AG08396 (cell line): ENCODE measurements at regions not wholly inside any gene's neighbourhood (a gene's known extent, or its start where the extent isn't known, plus 50 kb on each side); places are given as distances from the start of the nearest gene placed in this dataset.

Source experiments
- DNase-seq: peaks from one replicate; pipeline ENCODE4 v3.0.0; 2012; ENCODE audit warnings: low spot score, mixed read lengths

- DNase-seq = no peak
Measured at GRCh38 chr20:12673352-12673751, 335.4 kb upstream of the SPTLC3 start.

- DNase-seq = no peak
Measured at GRCh38 chr20:12677925-12678324, 330.8 kb upstream of the SPTLC3 start.

GRCh38 chr20:12679447-12679846 lies 329.3 kb upstream of the SPTLC3 start:
- no peak for DNase-seq

GRCh38 chr20:12682613-12683012 lies 326.2 kb upstream of the SPTLC3 start:
- no peak for DNase-seq

- DNase-seq = no peak
Measured at GRCh38 chr20:12687476-12687875, 321.3 kb upstream of the SPTLC3 start.

- DNase-seq = no peak
Measured at GRCh38 chr20:12695937-12696336, 312.8 kb upstream of the SPTLC3 start.

GRCh38 chr20:12698817-12699216 lies 310.0 kb upstream of the SPTLC3 start:
- DNase-seq = no peak

- DNase-seq = no peak
Measured at GRCh38 chr20:12699374-12700228, 309.2 kb upstream of the SPTLC3 start.

GRCh38 chr20:12700701-12701100 lies 308.1 kb upstream of the SPTLC3 start:
- DNase-seq = no peak

- no peak for DNase-seq
Measured at GRCh38 chr20:12702312-12702711, 306.5 kb upstream of the SPTLC3 start.

- DNase-seq = no peak
Measured at GRCh38 chr20:12715371-12715770, 293.4 kb upstream of the SPTLC3 start.

GRCh38 chr20:12715991-12716680 lies 292.6 kb upstream of the SPTLC3 start:
- DNase-seq = no peak

GRCh38 chr20:12717061-12717460 lies 291.7 kb upstream of the SPTLC3 start:
- no peak for DNase-seq

- no peak for DNase-seq
Measured at GRCh38 chr20:12718619-12719018, 290.2 kb upstream of the SPTLC3 start.

- DNase-seq = no peak
Measured at GRCh38 chr20:12721636-12722035, 287.1 kb upstream of the SPTLC3 start.

- DNase-seq = no peak
Measured at GRCh38 chr20:12722091-12722490, 286.7 kb upstream of the SPTLC3 start.

- no peak for DNase-seq
Measured at GRCh38 chr20:12723811-12724210, 285.0 kb upstream of the SPTLC3 start.

- no peak for DNase-seq
Measured at GRCh38 chr20:12728782-12729181, 280.0 kb upstream of the SPTLC3 start.

GRCh38 chr20:12729326-12729725 lies 279.4 kb upstream of the SPTLC3 start:
- DNase-seq = no peak

GRCh38 chr20:12733811-12734210 lies 275.0 kb upstream of the SPTLC3 start:
- DNase-seq = no peak

- no peak for DNase-seq
Measured at GRCh38 chr20:12737497-12737896, 271.3 kb upstream of the SPTLC3 start.

- DNase-seq = no peak
Measured at GRCh38 chr20:12737900-12738299, 270.9 kb upstream of the SPTLC3 start.

GRCh38 chr20:12740647-12741046 lies 268.1 kb upstream of the SPTLC3 start:
- no peak for DNase-seq

- no peak for DNase-seq
Measured at GRCh38 chr20:12744037-12744436, 264.7 kb upstream of the SPTLC3 start.
